Caki2 (cell line): ENCODE measurements at regions not wholly inside any gene's neighbourhood (a gene's known extent, or its start where the extent isn't known, plus 50 kb on each side); places are given as distances from the start of the nearest gene placed in this dataset.
"Not testable (repeated sequence)": the region's sequence is repeated elsewhere in the genome, so short reads cannot be mapped to it uniquely, and the experiment has no call there.

Experiments
- DNase-seq: peaks from one replicate; pipeline ENCODE4 v3.0.0-alpha.2; 2015; ENCODE audit warnings: low read depth
- in situ Hi-C: cut with HindIII; loops from 2 replicates; pipeline ENCODE4 v1.10.0; 2016; ENCODE audit warnings: low sequenced_read_pairs, low pct_unique_long_range_greater_than_20kb, mixed read lengths

GRCh38 chr13:48583859-48584311 is 51.0 kb upstream of the RCBTB2 start:
- DNase-seq, result no peak
- in situ Hi-C loops, result no loop called here

- in situ Hi-C loops, result no loop called here
- no peak for DNase-seq
Measured at GRCh38 chr13:48585456-48585840, 52.6 kb upstream of the RCBTB2 start.

- no peak for DNase-seq
- in situ Hi-C loops, result no loop called here
Measured at GRCh38 chr13:48586591-48587103, 53.8 kb upstream of the RCBTB2 start.

GRCh38 chr13:48588120-48588519 is 55.2 kb upstream of the RCBTB2 start:
- no peak for DNase-seq
- in situ Hi-C loops, result no loop called here

- no peak for DNase-seq
- in situ Hi-C loops, result no loop called here
Measured at GRCh38 chr13:48590141-48590901, 57.4 kb upstream of the RCBTB2 start.

- peak; percentile 14 for DNase-seq
- in situ Hi-C loops, result not testable (repeated sequence)
Measured at GRCh38 chr13:48591124-48591872, 58.4 kb upstream of the RCBTB2 start.

GRCh38 chr13:48591889-48592687 is 59.2 kb upstream of the RCBTB2 start:
- no peak for DNase-seq
- in situ Hi-C loops, result no loop called here

- DNase-seq, result no peak
- in situ Hi-C loops, result no loop called here
Measured at GRCh38 chr13:48592688-48593049, 59.8 kb upstream of the RCBTB2 start.

- DNase-seq, result no peak
- in situ Hi-C loops, result no loop called here
Measured at GRCh38 chr13:48593536-48593935, 60.2 kb upstream of the CYSLTR2 start.

- DNase-seq, result no peak
- in situ Hi-C loops, result no loop called here
Measured at GRCh38 chr13:48594096-48594815, 59.5 kb upstream of the CYSLTR2 start.

GRCh38 chr13:48595431-48596429 is 58.0 kb upstream of the CYSLTR2 start:
- in situ Hi-C loops, result no loop called here
- peak; percentile 62 for DNase-seq

- peak; percentile 43 for DNase-seq
Measured at GRCh38 chr13:48600374-48601364, 53.1 kb upstream of the CYSLTR2 start.

GRCh38 chr13:48602296-48603016 is 51.3 kb upstream of the CYSLTR2 start:
- no peak for DNase-seq
- in situ Hi-C loops, result no loop called here

More at GRCh38 chr13:48600374-48601364, 53.1 kb upstream of the CYSLTR2 start:
- in situ Hi-C loops, result no loop called here

- in situ Hi-C loops, result no loop called here
- DNase-seq, result no peak
Measured at GRCh38 chr13:48603375-48603774, 50.4 kb upstream of the CYSLTR2 start.
